HCT116 (cell line): ENCODE measurements at regions not wholly inside any gene's neighbourhood (a gene's known extent, or its start where the extent isn't known, plus 50 kb on each side); places are given as distances from the start of the nearest gene placed in this dataset.

Experiments
- CBX3 ChIP-seq: IDR thresholded peaks from 2 replicates; pipeline ENCODE4 v1.6.1; 2012; ENCODE audit warnings: low read depth
- EGR1 ChIP-seq: IDR thresholded peaks from 2 replicates; pipeline ENCODE4 v1.6.1; 2012; ENCODE audit warnings: low read depth
- EZH2 ChIP-seq: fragments of 200-600 bp; sonication (generic); IDR thresholded peaks from 2 replicates; pipeline ENCODE4 v1.6.1; 2017; ENCODE audit warnings: antibody characterized with exemption, mixed run types
- EZH2phosphoT487 ChIP-seq: fragments of 200-600 bp; IDR thresholded peaks from 2 replicates; pipeline ENCODE4 v1.6.1; 2018; ENCODE audit warnings: antibody characterized with exemption, borderline replicate concordance
- POLR2A ChIP-seq: IDR thresholded peaks from 2 replicates; pipeline ENCODE4 v1.7.0; 2011; ENCODE audit warnings: borderline replicate concordance; ENCODE audit not compliant: insufficient read depth, insufficient read length; ENCODE audit errors: extremely low read depth
- POLR2AphosphoS5 ChIP-seq: IDR thresholded peaks from 2 replicates; pipeline ENCODE4 v1.6.1; 2011; ENCODE audit warnings: mild to moderate bottlenecking, low read depth, low read length, moderate library complexity
- RAD21 ChIP-seq: IDR thresholded peaks from 2 replicates; pipeline ENCODE4 v1.6.1; 2012; ENCODE audit warnings: low read depth, mild to moderate bottlenecking
- REST ChIP-seq: IDR thresholded peaks from 2 replicates; pipeline ENCODE4 v1.6.1; 2012; ENCODE audit warnings: low read depth
- SP1 ChIP-seq: IDR thresholded peaks from 2 replicates; pipeline ENCODE4 v1.6.1; 2012; ENCODE audit warnings: low read depth
- SRF ChIP-seq: IDR thresholded peaks from 2 replicates; pipeline ENCODE4 v1.6.1; 2012; ENCODE audit warnings: low read depth
- YY1 ChIP-seq: IDR thresholded peaks from 2 replicates; pipeline ENCODE4 v1.6.1; 2011; ENCODE audit warnings: low read length, low read depth, moderate library complexity, mild to moderate bottlenecking; ENCODE audit not compliant: insufficient replicate concordance; ENCODE audit errors: extremely low read depth
- TF ChIP-seq, protein P1 (sequence below), 3 experiments: fragments of 200-600 bp in 1 of 3; sonication (generic) in 1 of 3; IDR thresholded peaks in 2 of 3; conservative IDR thresholded peaks in 1 of 3; 2 replicates each; pipeline ENCODE4 v1.5.1; 2012 to 2017; ENCODE audit warnings: low read depth in 2 of 3, low read length in 2 of 3, antibody characterized with exemption in 1 of 3, borderline replicate concordance in 1 of 3, control low read depth in 1 of 3, mild to moderate bottlenecking in 1 of 3, mixed read lengths in 1 of 3, mixed run types in 1 of 3, moderate library complexity in 1 of 3; ENCODE audit not compliant: insufficient read depth in 1 of 3
- TF ChIP-seq, protein P2 (sequence below): IDR thresholded peaks from 2 replicates; pipeline ENCODE4 v1.6.1; 2012

DNA sequence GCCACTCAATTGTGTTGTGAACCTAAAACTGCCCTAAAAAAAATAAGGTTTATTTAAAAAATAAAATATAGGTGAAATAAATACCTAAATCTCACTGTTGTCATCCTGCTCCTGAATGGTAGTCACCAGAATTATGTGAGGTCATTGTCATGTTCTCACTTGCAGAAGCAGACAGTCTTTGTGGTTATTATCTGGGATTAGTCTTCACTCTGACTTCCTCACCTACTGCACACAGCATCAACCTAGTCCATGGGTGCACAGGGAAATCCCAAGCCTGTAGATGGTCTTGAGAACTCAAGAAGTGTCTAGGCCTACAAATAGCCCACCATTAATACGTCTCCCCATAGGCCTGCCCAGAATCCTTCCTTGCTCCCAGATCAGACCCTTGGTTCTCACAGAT, 97.0 kb downstream of the FOXF2 start:
- TF ChIP-seq, protein P1, sequence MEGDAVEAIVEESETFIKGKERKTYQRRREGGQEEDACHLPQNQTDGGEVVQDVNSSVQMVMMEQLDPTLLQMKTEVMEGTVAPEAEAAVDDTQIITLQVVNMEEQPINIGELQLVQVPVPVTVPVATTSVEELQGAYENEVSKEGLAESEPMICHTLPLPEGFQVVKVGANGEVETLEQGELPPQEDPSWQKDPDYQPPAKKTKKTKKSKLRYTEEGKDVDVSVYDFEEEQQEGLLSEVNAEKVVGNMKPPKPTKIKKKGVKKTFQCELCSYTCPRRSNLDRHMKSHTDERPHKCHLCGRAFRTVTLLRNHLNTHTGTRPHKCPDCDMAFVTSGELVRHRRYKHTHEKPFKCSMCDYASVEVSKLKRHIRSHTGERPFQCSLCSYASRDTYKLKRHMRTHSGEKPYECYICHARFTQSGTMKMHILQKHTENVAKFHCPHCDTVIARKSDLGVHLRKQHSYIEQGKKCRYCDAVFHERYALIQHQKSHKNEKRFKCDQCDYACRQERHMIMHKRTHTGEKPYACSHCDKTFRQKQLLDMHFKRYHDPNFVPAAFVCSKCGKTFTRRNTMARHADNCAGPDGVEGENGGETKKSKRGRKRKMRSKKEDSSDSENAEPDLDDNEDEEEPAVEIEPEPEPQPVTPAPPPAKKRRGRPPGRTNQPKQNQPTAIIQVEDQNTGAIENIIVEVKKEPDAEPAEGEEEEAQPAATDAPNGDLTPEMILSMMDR (IDR thresholded peaks at IDR 0.05 in 2 of 3, conservative IDR thresholded peaks at IDR 0.05 in 1 of 3; ENCODE audit: borderline replicate concordance in 1 of 3, insufficient read depth in 1 of 3, low read depth in 2 of 3, low read length in 2 of 3) = no peak
- TF ChIP-seq EZH2phosphoT487 (no peak), EZH2 (no peak), SP1 (no peak), EGR1 (no peak), POLR2A (no peak), POLR2AphosphoS5 (no peak), YY1 (no peak), CBX3 (no peak), RAD21 (no peak), REST (no peak), SRF (no peak)
- TF ChIP-seq, protein P2, sequence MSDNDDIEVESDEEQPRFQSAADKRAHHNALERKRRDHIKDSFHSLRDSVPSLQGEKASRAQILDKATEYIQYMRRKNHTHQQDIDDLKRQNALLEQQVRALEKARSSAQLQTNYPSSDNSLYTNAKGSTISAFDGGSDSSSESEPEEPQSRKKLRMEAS = no peak
